GM23248 (cell line): ENCODE measurements at regions not wholly inside any gene's neighbourhood (a gene's known extent, or its start where the extent isn't known, plus 50 kb on each side); places are given as distances from the start of the nearest gene placed in this dataset.
A peak's percentile ranks its signal among the peaks of the same experiment; 100 is the strongest.

Experiments used
- DNase-seq: peaks from one replicate; pipeline ENCODE4 v3.0.0-alpha.2; 2015
- H2AFZ ChIP-seq: fragments of 200-600 bp; sonication (generic); 2 replicates; pipeline ENCODE4 v1.6.1; 2016; ENCODE audit warnings: antibody characterized with exemption
- H3F3A ChIP-seq: fragments of 200-600 bp; sonication (generic); 2 replicates; pipeline ENCODE4 v1.6.1; 2016; ENCODE audit warnings: mild to moderate bottlenecking, antibody characterized with exemption, mixed run types; ENCODE audit not compliant: insufficient read depth
- H3K27ac ChIP-seq: fragments of 200-600 bp; sonication (generic); 2 replicates; pipeline ENCODE4 v1.5.1; 2016; ENCODE audit warnings: mild to moderate bottlenecking
- H3K27me3 ChIP-seq: fragments of 200-600 bp; sonication (generic); replicated peaks from 2 replicates; pipeline ENCODE4 v1.6.1; 2016; ENCODE audit warnings: mild to moderate bottlenecking; ENCODE audit not compliant: insufficient read depth
- H3K36me3 ChIP-seq: fragments of 200-600 bp; sonication (generic); 2 replicates; pipeline ENCODE4 v1.6.1; 2016; ENCODE audit warnings: low read depth, mild to moderate bottlenecking
- H3K4me1 ChIP-seq: fragments of 200-600 bp; sonication (generic); 2 replicates; pipeline ENCODE4 v1.6.1; 2016; ENCODE audit warnings: mild to moderate bottlenecking; ENCODE audit not compliant: insufficient read depth
- H3K4me2 ChIP-seq: fragments of 200-600 bp; sonication (generic); one replicate; pipeline ENCODE4 v1.6.1; 2016; ENCODE audit warnings: mild to moderate bottlenecking; ENCODE audit not compliant: unreplicated experiment
- H3K4me3 ChIP-seq: fragments of 200-600 bp; sonication (generic); 2 replicates; pipeline ENCODE4 v1.5.1; 2016; ENCODE audit warnings: mild to moderate bottlenecking
- H3K79me2 ChIP-seq: fragments of 200-600 bp; sonication (generic); 2 replicates; pipeline ENCODE4 v1.6.1; 2016; ENCODE audit warnings: mild to moderate bottlenecking; ENCODE audit not compliant: insufficient read depth
- H3K9ac ChIP-seq: fragments of 200-600 bp; sonication (generic); 2 replicates; pipeline ENCODE4 v1.6.1; 2016; ENCODE audit warnings: mild to moderate bottlenecking
- H3K9me2 ChIP-seq: fragments of 200-600 bp; sonication (generic); 2 replicates; pipeline ENCODE4 v1.6.1; 2016; ENCODE audit warnings: mixed run types, mild to moderate bottlenecking, moderate library complexity; ENCODE audit not compliant: insufficient read depth
- H3K9me3 ChIP-seq: fragments of 200-600 bp; sonication (generic); one replicate; pipeline ENCODE4 v1.6.1; 2017; ENCODE audit warnings: low read depth
- H4K20me1 ChIP-seq: fragments of 200-600 bp; sonication (generic); 2 replicates; pipeline ENCODE4 v1.6.0; 2016; ENCODE audit not compliant: insufficient read depth
- EZH2 ChIP-seq: fragments of 200-600 bp; sonication (generic); IDR thresholded peaks from 2 replicates; pipeline ENCODE4 v1.6.1; 2018; ENCODE audit warnings: antibody characterized with exemption, mild to moderate bottlenecking; ENCODE audit not compliant: insufficient read depth, poor library complexity, severe bottlenecking
- EZH2phosphoT487 ChIP-seq: fragments of 200-600 bp; sonication (generic); IDR thresholded peaks from 2 replicates; pipeline ENCODE4 v1.6.1; 2018; ENCODE audit warnings: antibody characterized with exemption, moderate library complexity, mild to moderate bottlenecking, low read depth; ENCODE audit not compliant: insufficient read depth
- WGBS, 2 experiments: methylation state at CpG; one replicate each; pipeline ENCODE4 v1.1.6; 2015 to 2017; ENCODE audit warnings: low lambda C conversion rate in 2 of 2, low coverage in 1 of 2; ENCODE audit errors: missing lambda C conversion rate in 2 of 2; 5-methylcytosine and 5-hydroxymethylcytosine counted together
- in situ Hi-C: fragments of 300-500 bp; cut with MboI; formaldehyde crosslinking; loops from 2 replicates; pipeline ENCODE4 v1.15.0; 2020

DNA sequence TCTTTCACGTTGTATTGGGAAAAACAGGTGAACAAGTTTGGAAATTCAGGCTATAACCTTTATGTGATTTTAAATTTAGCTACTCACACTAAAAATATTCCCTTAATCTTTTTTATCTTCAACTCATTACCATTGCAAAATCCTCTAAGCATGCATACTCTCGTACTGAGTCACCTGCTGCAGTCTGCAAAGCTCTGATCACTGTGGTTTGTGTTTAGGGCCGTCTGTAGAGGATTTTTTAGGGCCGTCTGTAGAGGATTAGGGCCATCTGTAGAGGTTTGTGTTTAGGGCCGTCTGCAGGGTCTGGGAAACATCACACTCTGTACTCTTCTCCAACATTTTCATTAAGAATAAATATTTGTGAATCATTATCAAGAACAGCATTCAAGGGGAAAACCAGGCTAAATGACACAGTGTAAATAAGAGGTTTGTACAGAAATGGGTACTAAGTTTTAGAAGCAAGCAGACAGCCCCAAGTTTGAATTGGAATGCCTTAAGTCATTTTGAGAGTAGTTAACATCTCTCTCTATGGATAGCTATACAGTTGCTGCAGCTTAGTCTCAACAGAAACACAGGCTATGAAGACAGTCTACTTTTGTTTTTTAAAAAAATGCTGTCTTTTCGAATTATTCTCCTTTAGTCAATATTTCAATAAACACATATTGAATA is 155.0 kb upstream of the TSLP start:
- Histone ChIP-seq H3K4me2 (peak overlapping the region; percentile 55), H3K4me3 (no peak overlapping the region), H3K9ac (no peak overlapping the region)

GRCh38 chr5:110917161-110917875 is 154.2 kb upstream of the TSLP start:
- H3K4me3 ChIP-seq: no peak overlapping the region
- no peaks in the 10 kb centered on the region for H4K20me1 ChIP-seq
- H3K9me2 ChIP-seq: no peaks in the 10 kb centered on the region
- H3K4me2 ChIP-seq: peak overlapping the region; percentile 55
- TF ChIP-seq EZH2: no peak
- no peak for TF ChIP-seq EZH2phosphoT487
- H3K36me3 ChIP-seq: no peaks in the 10 kb centered on the region
- peaks cover 21% of the 10 kb centered on the region for H3F3A ChIP-seq
- no peaks in the 10 kb centered on the region for H3K79me2 ChIP-seq
- WGBS, 2 experiments: 29 to 30% methylated on average over 6 of the region's 6 CpGs
- H3K9ac ChIP-seq: no peak overlapping the region
- peaks cover 24% of the 10 kb centered on the region for H3K4me1 ChIP-seq
- H2AFZ ChIP-seq: no peak overlapping the region
- 0 out of 2 replicates have a peak, but pooled peaks cover 3% of the 10 kb centered on the region for H3K27me3 ChIP-seq
- H3K27ac ChIP-seq: no peak overlapping the region
- peak; percentile 8 for DNase-seq
- in situ Hi-C loops: no loop called here
- H3K9me3 ChIP-seq: no peaks in the 10 kb centered on the region

More for the DNA sequence above, 155.0 kb upstream of the TSLP start:
- Histone ChIP-seq H3F3A (peaks cover 21% of the 10 kb centered on the region), H3K27me3 (no peaks in the 10 kb centered on the region), H3K9me2 (no peaks in the 10 kb centered on the region), H3K79me2 (no peaks in the 10 kb centered on the region), H4K20me1 (no peaks in the 10 kb centered on the region), H2AFZ (no peak overlapping the region), H3K9me3 (no peaks in the 10 kb centered on the region), H3K27ac (no peak overlapping the region), H3K36me3 (no peaks in the 10 kb centered on the region), H3K4me1 (peaks cover 24% of the 10 kb centered on the region)
- TF ChIP-seq EZH2: no peak
- WGBS, 2 experiments: 12 to 15% methylated on average over 6 of the region's 6 CpGs
- DNase-seq: peak; percentile 92
- in situ Hi-C loops: no loop called here

- no peak overlapping the region for H3K4me2 ChIP-seq
- H3K4me3 ChIP-seq: no peak overlapping the region
- no peaks in the 10 kb centered on the region for H3K9me2 ChIP-seq
- TF ChIP-seq EZH2phosphoT487: no peak
- no peak for TF ChIP-seq EZH2
- WGBS, 2 experiments: 79 to 86% methylated on average over 1 of the region's 1 CpG
- H3K4me1 ChIP-seq: peaks cover 24% of the 10 kb centered on the region
- no peak overlapping the region for H2AFZ ChIP-seq
- H3K36me3 ChIP-seq: no peaks in the 10 kb centered on the region
- no peak overlapping the region for H3K27ac ChIP-seq
- H3K9me3 ChIP-seq: no peaks in the 10 kb centered on the region
- no peak overlapping the region for H3K9ac ChIP-seq
- peaks cover 21% of the 10 kb centered on the region for H3F3A ChIP-seq
- H4K20me1 ChIP-seq: no peaks in the 10 kb centered on the region
- H3K79me2 ChIP-seq: no peaks in the 10 kb centered on the region
- no peak for DNase-seq
- H3K27me3 ChIP-seq: 0 out of 2 replicates have a peak, but pooled peaks cover 5% of the 10 kb centered on the region
- in situ Hi-C loops: no loop called here
These were observed 152.8 kb upstream of the TSLP start for GRCh38 chr5:110918683-110919082.

DNA sequence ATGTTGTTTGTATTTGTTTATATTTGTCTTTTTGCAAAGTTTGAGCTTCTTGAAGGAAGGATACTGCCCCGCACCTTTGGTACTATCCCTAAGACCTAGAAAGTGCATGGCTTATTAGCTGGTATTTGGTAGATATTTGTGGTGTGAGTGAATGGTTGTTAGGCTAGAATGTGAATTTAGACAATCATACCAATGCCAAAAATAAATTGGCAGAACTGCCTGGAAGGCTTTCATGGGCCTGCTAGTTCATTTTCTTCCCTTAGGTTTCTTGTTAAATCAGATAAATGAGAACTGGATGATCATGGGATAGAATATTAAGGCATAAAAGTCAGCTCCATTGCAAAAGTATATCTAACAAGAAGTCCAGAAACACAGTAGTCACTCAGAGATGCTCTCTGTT is 147.5 kb upstream of the TSLP start:
- H3F3A ChIP-seq: 0 out of 2 replicates have a peak, but pooled peaks cover 6% of the 10 kb centered on the region
- no peak overlapping the region for H3K4me2 ChIP-seq
- no peaks in the 10 kb centered on the region for H3K9me3 ChIP-seq
- TF ChIP-seq EZH2phosphoT487 (no peak), EZH2 (no peak)
- WGBS, 2 experiments: 50 to 57% methylated on average over 1 of the region's 1 CpG
- H3K36me3 ChIP-seq: no peaks in the 10 kb centered on the region
- H3K79me2 ChIP-seq: no peaks in the 10 kb centered on the region
- peaks cover 9% of the 10 kb centered on the region for H3K4me1 ChIP-seq
- no peak overlapping the region for H2AFZ ChIP-seq
- no peak for DNase-seq
- no peak overlapping the region for H3K9ac ChIP-seq
- H3K27me3 ChIP-seq: 0 out of 2 replicates have a peak, but pooled peaks cover 5% of the 10 kb centered on the region
- H4K20me1 ChIP-seq: no peaks in the 10 kb centered on the region
- in situ Hi-C loops: no loop called here
- no peak overlapping the region for H3K4me3 ChIP-seq
- H3K9me2 ChIP-seq: no peaks in the 10 kb centered on the region
- H3K27ac ChIP-seq: no peak overlapping the region
